ENCODE measurements at regions not wholly inside any gene's neighbourhood (a gene's known extent, or its start where the extent isn't known, plus 50 kb on each side); places are given as distances from the start of the nearest gene placed in this dataset.

DNA sequence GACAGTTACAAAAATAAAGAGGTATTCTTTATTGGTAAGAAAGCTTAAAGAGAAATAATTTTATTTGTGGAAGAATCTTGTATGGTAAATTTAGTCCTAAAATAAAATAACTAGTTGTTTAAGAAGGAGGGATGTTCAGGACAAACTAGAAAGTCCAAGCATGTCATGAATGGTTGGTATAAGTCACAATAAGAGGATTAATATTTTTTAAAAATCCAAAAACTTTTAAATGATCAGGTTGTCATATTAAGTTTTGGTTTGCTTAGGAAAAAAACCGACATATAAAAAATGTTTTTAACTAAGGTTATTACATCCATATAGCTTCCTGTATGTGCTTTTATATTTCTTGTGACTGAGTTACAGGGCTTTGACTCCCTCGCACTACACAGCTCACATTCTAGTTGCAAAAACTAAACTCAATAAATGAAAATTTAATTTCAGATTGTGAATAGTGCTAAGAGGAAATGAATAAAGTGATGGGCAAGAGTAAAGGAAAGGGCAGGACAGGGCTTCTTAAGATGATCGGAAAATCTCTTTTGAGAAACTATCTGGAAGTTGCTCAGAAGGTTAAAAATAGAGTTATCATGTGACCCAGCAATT is 80.7 kb upstream of the METAP2 start:
- Mint-ChIP-seq H3K4me3 (no peak overlapping the region), H3K4me1 (peaks cover 12 to 21% (median 16%) of the 10 kb centered on the region in 3 donors), H3K36me3 (no peaks in the 10 kb centered on the region), H3K27me3 (peaks cover 2% of the 10 kb centered on the region), H3K27ac (no peak overlapping the region), H3K9me3 (peaks cover 0 to 2% (median 1%) of the 10 kb centered on the region in 3 donors)

DNA sequence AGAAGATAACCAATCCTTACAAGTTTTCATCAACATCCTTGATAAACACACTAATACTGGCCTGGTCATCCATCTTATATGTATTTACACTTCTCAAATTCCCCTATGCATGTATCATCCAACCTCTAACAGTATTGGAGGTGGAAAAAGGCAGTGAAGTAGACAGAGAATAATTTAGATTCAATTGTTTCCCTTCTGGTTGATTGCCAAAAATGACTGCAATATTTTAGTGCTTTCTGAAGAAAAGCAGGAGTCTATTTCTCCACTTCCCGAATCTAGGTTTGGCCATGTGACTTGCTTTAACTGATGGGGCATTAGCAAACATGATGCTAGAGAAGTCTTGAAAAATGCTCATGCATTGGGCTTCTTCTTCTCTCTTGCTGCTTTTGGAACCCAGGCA is 78.3 kb upstream of the METAP2 start:
- peaks cover 4 to 10% (median 8%) of the 10 kb centered on the region in 3 donors for H3K4me1 Mint-ChIP-seq
- no peak overlapping the region for H3K27ac Mint-ChIP-seq
- no peak overlapping the region for H3K4me3 Mint-ChIP-seq
- H3K9me3 Mint-ChIP-seq: peaks cover 0 to 2% (median 1%) of the 10 kb centered on the region in 3 donors
- H3K27me3 Mint-ChIP-seq: peaks cover 2% of the 10 kb centered on the region
- H3K36me3 Mint-ChIP-seq: no peaks in the 10 kb centered on the region

DNA sequence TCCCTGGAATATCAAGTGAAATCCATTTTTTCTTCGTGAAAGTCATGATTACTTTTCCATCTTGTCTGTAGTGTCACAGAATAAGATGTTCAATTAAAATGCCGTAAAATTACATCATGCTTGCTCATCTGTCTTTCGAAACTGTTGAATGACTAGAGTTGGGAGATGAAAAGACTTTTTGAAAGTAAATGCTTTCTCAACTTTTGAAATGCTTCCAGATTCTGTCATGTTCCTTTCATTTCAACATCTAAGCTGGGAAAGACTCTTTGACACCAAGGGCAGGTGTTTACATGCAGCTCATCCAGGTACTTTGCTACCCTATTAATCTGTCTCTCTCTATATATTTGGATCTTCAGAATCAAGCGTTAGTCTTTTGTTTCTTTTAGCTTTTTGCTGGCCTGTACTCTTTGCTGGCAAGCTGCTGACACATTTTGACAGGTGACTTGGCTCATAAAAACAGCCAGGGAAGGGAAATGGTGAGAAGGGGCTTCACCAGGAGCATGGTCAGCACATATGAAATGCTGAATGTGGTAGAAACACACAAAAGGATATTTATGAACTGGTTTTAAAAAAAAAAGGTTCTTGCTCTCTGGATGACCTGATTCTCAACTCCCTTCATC is 77.0 kb upstream of the METAP2 start:
- Mint-ChIP-seq H3K27ac (no peak overlapping the region), H3K27me3 (peaks cover 2% of the 10 kb centered on the region), H3K4me1 (no peaks in the 10 kb centered on the region), H3K4me3 (no peak overlapping the region), H3K9me3 (peaks cover 0 to 2% (median 1%) of the 10 kb centered on the region in 3 donors), H3K36me3 (no peaks in the 10 kb centered on the region)

DNA sequence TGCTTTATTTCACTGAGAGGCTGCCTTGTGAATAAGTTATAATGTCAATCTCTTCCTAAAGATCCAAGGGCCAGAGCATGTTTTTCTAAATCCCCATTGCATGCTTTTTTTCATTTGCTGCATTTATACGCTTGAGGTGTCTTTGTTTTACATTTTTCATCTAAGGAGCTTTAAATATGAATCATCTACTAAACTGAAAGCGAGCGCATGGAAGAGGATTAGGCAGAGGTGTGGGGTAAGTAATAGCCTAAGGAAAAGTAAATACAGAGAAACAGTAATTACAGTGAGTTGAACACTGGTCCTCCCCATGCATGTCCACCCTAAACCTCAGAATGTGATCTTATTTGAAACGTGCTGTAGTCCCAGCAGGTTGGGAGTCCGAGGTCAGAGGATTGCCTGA is 76.4 kb upstream of the METAP2 start:
- no peak overlapping the region for H3K4me3 Mint-ChIP-seq
- no peaks in the 10 kb centered on the region for H3K4me1 Mint-ChIP-seq
- H3K27me3 Mint-ChIP-seq: peaks cover 2% of the 10 kb centered on the region
- no peak overlapping the region for H3K27ac Mint-ChIP-seq
- no peaks in the 10 kb centered on the region for H3K36me3 Mint-ChIP-seq
- H3K9me3 Mint-ChIP-seq: peaks cover 0 to 2% (median 1%) of the 10 kb centered on the region in 3 donors

DNA sequence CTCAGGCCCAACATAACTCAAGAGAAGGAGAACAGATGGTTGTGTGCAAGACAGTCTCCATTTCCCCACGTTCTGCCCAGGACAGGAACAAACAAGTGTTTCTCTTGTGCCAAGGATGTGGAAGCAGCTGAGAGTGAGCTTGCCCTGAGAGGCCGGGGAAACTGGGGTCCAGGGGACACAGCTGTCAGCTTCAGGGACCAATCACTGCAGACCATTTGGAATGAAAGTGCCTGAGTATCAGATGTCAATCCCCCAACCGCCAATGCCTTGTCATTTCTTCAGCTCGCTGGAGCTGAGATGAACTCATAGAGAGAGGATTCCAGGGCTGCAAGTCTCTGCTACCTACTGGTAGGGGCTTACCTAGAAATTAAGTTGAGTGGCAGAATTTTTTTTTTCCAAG is 71.9 kb upstream of the METAP2 start:
- H3K9me3 Mint-ChIP-seq: no peaks in the 10 kb centered on the region
- H3K36me3 Mint-ChIP-seq: no peaks in the 10 kb centered on the region

DNA sequence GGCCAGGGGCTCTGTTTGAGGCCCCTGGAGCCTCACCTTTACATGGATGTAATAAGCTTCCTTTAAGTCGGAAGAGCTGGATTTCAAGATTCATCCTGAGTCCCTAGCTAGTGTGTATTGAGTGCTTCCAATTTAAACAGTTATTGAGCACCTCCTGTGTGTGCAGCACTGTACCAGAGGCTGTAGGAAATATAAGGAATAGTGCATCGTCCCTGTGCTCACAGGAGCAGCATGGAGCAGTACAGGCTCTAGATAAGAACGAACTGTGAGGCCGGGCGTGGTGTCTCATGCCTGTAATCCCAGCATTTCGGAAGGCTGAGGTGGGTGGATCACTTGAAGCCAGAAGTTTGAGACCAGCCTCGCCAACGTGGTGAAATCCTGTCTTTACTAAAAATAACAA is 65.8 kb upstream of the METAP2 start:
- Mint-ChIP-seq H3K4me3 (no peak overlapping the region), H3K27ac (no peak overlapping the region), H3K27me3 (no peaks in the 10 kb centered on the region), H3K36me3 (no peaks in the 10 kb centered on the region), H3K9me3 (no peaks in the 10 kb centered on the region), H3K4me1 (no peaks in the 10 kb centered on the region)

More for the DNA sequence above, 71.9 kb upstream of the METAP2 start:
- Mint-ChIP-seq H3K27ac (no peak overlapping the region), H3K4me1 (no peaks in the 10 kb centered on the region), H3K4me3 (no peak overlapping the region), H3K27me3 (peaks cover 2% of the 10 kb centered on the region)

DNA sequence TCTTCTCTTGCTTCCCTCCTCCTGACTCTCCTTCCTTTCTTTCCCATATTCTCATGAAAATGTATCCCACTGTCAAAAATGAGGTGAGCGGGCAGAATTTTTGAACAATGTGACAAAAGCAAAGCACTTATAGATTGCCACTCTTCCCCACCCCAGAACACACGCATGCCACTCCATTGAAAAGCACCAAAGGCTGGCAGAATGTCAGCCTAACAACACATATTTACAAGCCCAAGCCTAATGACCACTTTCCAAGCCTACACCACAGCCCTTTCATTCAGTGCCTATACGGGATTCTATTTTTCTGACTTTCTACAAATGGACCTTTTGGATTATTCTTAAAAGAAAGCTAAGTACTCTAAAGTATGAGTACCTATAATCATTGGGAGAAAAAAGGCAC is 62.9 kb upstream of the METAP2 start:
- no peaks in the 10 kb centered on the region for H3K9me3 Mint-ChIP-seq
- H3K36me3 Mint-ChIP-seq: no peaks in the 10 kb centered on the region
- H3K27me3 Mint-ChIP-seq: no peaks in the 10 kb centered on the region
- peaks cover 3 to 8% (median 4%) of the 10 kb centered on the region in 3 donors for H3K4me1 Mint-ChIP-seq
- H3K4me3 Mint-ChIP-seq: no peak overlapping the region
- no peak overlapping the region for H3K27ac Mint-ChIP-seq

DNA sequence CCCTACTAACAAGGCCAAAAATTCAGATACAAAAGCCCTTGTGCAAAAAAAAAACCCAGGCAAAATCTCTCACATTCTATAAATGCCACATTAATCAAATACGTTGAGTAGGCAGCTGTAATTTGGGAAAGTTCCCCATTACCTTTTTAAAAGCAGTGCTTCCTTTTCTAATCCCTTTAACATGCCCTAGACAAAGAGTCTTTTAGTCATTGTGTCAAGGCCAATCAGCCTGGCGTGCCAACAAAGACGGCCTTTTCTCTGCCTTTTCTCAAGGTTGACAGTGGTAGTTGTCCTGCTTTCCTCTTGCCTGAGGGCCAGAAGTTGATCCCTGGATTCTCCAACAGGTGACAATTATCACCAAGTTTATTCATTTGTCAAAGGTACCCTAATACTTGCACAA is 62.5 kb upstream of the METAP2 start:
- H3K9me3 Mint-ChIP-seq: no peaks in the 10 kb centered on the region
- H3K4me1 Mint-ChIP-seq: peaks cover 3 to 9% (median 4%) of the 10 kb centered on the region in 3 donors
- H3K27ac Mint-ChIP-seq: no peak overlapping the region
- H3K36me3 Mint-ChIP-seq: no peaks in the 10 kb centered on the region
- no peak overlapping the region for H3K4me3 Mint-ChIP-seq
- H3K27me3 Mint-ChIP-seq: no peaks in the 10 kb centered on the region

DNA sequence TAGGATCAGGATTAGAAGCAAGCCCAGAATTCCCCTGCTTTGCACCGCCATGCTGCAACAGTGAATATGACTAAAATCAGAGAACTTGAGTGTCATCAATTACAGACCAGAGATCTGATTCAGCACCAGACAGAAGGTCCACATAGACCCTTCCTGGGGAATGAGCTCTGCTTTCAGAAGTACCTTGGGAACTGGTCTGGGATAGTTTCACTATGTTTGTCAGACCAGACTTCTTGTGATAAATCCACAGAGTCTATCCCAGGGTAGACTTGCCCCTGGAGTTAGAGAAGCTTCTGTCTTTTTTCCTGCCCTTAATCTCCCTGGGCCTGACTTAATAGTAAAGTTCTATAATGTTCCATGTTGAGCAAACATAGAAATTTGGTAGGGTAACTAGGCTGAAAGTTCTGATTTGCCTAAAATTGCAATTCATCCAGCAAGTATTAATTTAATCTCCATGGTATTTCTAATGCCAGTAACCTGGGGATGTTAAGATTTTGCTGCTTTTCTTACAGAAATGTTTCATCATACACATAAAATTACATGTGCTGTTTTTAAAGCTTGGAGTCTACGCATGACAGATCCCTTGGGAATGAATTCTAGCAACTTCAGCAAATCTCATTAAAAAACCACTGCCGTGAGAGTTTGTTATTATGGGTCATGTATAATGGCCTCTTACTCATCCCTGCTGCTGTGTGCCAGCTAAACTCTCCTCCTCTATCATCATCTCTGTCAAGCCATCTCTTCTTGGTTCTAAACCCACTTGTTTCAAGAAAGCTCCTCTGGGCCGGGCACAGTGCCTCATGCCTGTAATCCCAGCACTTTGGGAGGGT is 61.3 kb upstream of the METAP2 start:
- Mint-ChIP-seq H3K27ac (no peak overlapping the region), H3K27me3 (no peaks in the 10 kb centered on the region), H3K4me3 (no peak overlapping the region), H3K4me1 (peaks cover 4 to 11% (median 5%) of the 10 kb centered on the region in 3 donors), H3K36me3 (no peaks in the 10 kb centered on the region), H3K9me3 (no peaks in the 10 kb centered on the region)

DNA sequence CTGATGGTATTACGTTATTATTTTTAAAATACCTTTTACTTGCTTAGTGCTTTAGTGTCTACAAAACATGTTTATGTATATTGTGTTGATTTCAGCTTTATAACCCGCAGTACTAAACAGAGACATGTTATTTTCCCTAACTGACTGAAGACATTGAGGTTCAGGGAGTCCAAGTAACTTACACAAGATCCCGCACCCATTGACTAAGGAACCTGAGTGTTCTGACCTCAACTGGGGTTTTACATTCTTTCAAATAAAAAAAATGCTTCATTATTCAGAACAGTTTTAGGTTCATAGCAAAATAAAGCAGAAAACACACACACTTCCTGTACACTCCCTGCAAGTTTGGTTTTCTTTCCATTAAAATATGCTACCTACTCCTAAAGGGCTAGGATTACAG is 60.4 kb upstream of the METAP2 start:
- no peak overlapping the region for H3K4me3 Mint-ChIP-seq
- peaks cover 4 to 13% (median 5%) of the 10 kb centered on the region in 3 donors for H3K4me1 Mint-ChIP-seq
- no peaks in the 10 kb centered on the region for H3K36me3 Mint-ChIP-seq
- H3K9me3 Mint-ChIP-seq: no peaks in the 10 kb centered on the region
- no peaks in the 10 kb centered on the region for H3K27me3 Mint-ChIP-seq
- no peak overlapping the region for H3K27ac Mint-ChIP-seq

DNA sequence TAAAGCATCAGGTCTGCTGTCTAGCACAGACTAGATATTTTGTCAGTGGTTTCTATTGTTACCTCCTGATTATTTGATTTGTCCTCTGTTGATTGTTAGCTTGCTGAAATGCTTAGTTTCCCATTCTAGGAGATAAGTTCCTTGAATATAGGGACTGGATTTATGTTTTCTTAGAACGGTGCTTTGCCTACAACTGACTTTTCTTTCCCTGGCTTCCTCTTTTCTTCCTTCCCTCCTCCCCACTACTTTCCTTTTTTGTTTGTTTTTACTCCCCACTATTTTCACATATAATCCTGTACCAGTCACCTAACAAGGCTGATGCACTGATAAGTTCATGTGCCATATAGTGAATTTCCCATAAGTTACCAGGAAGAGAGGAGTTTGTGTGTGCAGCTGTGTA is 58.5 kb upstream of the METAP2 start:
- Mint-ChIP-seq H3K27ac (peak overlapping the region in 1 of 3 donors; percentile 3), H3K36me3 (no peaks in the 10 kb centered on the region), H3K4me3 (peak overlapping the region in 1 of 4 donors; percentile 67)

DNA sequence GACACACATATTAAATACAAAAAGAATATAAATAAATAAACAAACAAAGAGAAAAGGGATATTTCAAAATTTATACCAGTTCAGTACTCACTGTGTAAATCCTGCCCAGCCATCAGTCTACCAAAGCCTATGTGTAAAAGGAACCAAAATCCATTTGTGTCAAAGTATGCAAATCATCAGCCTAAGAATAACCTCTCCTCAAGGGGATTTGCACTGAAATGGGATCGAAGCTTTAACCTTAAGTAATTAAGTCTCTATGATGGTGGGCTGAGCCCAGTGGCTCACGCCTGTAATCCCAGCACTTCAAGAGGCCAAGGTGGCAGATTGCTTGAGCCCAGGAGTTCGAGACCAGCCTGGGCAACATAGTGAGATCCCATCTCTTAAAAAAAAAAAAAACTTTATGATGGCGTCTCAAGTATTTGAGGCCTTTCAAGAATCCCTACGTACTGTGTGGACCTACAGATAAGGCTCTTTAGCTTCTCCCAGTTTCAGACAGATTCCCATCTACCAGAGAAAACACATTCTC is 57.8 kb upstream of the METAP2 start:
- Mint-ChIP-seq H3K36me3 (no peaks in the 10 kb centered on the region), H3K4me1 (peaks cover 4 to 13% (median 5%) of the 10 kb centered on the region in 3 donors), H3K27me3 (no peaks in the 10 kb centered on the region), H3K9me3 (no peaks in the 10 kb centered on the region), H3K27ac (no peak overlapping the region), H3K4me3 (no peak overlapping the region)

More for the DNA sequence above, 58.5 kb upstream of the METAP2 start:
- H3K9me3 Mint-ChIP-seq: no peaks in the 10 kb centered on the region
- H3K4me1 Mint-ChIP-seq: peaks cover 4 to 13% (median 5%) of the 10 kb centered on the region in 3 donors
- H3K27me3 Mint-ChIP-seq: no peaks in the 10 kb centered on the region

DNA sequence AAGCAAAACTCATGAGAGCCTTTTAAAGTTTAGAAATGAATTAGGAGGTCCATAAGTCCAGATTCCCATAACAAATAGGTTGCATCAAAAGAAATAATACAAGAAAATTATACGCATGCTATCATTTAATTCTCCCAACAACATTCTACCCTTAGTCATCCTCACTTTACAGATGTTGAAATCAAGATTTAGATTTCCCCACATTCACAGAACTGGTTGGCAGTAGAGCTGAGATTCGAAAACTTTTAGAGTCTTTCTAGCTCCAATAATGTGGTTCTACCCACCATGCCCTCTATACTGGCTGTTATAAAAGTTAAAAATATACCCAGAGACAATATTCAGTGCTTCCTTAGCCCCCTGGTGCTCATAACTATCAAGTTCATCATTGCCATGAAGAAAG is 56.6 kb upstream of the METAP2 start:
- H3K4me1 Mint-ChIP-seq: peaks cover 4 to 13% (median 5%) of the 10 kb centered on the region in 3 donors
- peak overlapping the region in 1 of 3 donors; percentile 39 for H3K27ac Mint-ChIP-seq
- H3K36me3 Mint-ChIP-seq: no peaks in the 10 kb centered on the region
- no peaks in the 10 kb centered on the region for H3K9me3 Mint-ChIP-seq
- peak overlapping the region in 1 of 4 donors; percentile 83 for H3K4me3 Mint-ChIP-seq
- no peaks in the 10 kb centered on the region for H3K27me3 Mint-ChIP-seq

DNA sequence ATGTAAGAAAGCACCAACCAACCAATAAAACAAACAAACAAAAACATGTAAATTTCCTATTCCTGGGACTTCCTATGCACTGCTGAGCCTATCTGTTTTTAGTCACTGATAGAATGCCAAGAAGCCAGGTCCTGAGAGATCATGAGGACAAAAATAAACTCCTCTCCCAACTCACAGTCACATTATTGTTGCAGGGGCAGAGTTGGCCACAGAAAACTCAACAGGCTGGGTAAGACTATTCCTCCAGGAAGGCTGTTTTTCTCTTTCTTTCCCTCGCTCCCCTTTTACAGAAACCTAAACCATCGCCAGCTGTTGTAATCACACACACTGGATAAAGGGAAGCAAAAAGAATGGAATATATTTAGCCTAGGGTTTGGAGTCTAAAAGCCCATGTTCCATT is 55.8 kb upstream of the METAP2 start:
- peak overlapping the region in 1 of 4 donors; percentile 83 for H3K4me3 Mint-ChIP-seq
- peak overlapping the region in 2 of 3 donors; percentile 39 to 85 for H3K27ac Mint-ChIP-seq
- H3K4me1 Mint-ChIP-seq: peaks cover 4 to 13% (median 5%) of the 10 kb centered on the region in 3 donors
- peaks cover 1% of the 10 kb centered on the region for H3K27me3 Mint-ChIP-seq
- no peaks in the 10 kb centered on the region for H3K9me3 Mint-ChIP-seq
- no peaks in the 10 kb centered on the region for H3K36me3 Mint-ChIP-seq
